GM23248 (cell line): ENCODE measurements at regions not wholly inside any gene's neighbourhood (a gene's known extent, or its start where the extent isn't known, plus 50 kb on each side); places are given as distances from the start of the nearest gene placed in this dataset.

ENCODE experiments used
- EZH2 ChIP-seq: fragments of 200-600 bp; sonication (generic); IDR thresholded peaks from 2 replicates; pipeline ENCODE4 v1.6.1; 2018; ENCODE audit warnings: antibody characterized with exemption, mild to moderate bottlenecking; ENCODE audit not compliant: insufficient read depth, poor library complexity, severe bottlenecking
- EZH2phosphoT487 ChIP-seq: fragments of 200-600 bp; sonication (generic); IDR thresholded peaks from 2 replicates; pipeline ENCODE4 v1.6.1; 2018; ENCODE audit warnings: antibody characterized with exemption, moderate library complexity, mild to moderate bottlenecking, low read depth; ENCODE audit not compliant: insufficient read depth

GRCh38 chr2:163312713-163313112 is 423.1 kb downstream of the FIGN start:
- TF ChIP-seq EZH2 = no peak
- TF ChIP-seq EZH2phosphoT487 = no peak
